ENCODE measurements at regions not wholly inside any gene's neighbourhood (a gene's known extent, or its start where the extent isn't known, plus 50 kb on each side); places are given as distances from the start of the nearest gene placed in this dataset.

DNA sequence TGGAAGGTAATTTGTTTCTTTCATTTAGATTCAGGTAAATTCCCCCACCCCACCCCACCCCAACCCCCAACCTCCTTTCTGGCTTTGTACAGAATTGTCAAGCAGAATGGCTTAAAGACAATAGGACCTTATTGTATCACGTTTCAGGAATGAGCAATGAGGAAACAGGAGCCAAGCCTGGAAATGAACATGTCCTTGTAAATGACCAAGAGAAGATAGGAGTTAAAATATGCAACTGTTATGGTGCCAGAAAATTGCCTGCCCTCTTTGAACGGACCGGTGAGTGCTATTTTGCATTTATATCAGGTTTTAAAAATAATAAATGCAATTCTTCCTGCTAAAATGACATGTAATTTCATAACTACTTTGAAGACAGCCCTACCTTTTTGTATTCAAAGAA, 141.6 kb upstream of the PELI2 start:
- H3K9ac ChIP-seq (ENCODE audit: low read length), result no peak overlapping the region
- no peaks in the 10 kb centered on the region for H3K9me3 ChIP-seq (ENCODE audit: insufficient read depth, low read length)
- H2AFZ ChIP-seq (ENCODE audit: low read depth, low read length, severe bottlenecking), result no peak overlapping the region
- H3K27ac ChIP-seq (ENCODE audit: low read depth, low read length), result no peak overlapping the region
- no peaks in the 10 kb centered on the region for H3K27me3 ChIP-seq (ENCODE audit: low read length)
- H3K36me3 ChIP-seq (ENCODE audit: low read length), result no peaks in the 10 kb centered on the region
- no peaks in the 10 kb centered on the region for H3K79me2 ChIP-seq (ENCODE audit: insufficient read depth, low read length)
- H4K20me1 ChIP-seq (ENCODE audit: low read depth, low read length), result no peaks in the 10 kb centered on the region
- H3F3A ChIP-seq (ENCODE audit: insufficient read depth), result no peaks in the 10 kb centered on the region
- no peak overlapping the region for H3K4me2 ChIP-seq (ENCODE audit: low read depth, low read length, poor library complexity, severe bottlenecking)
- H3K4me3 ChIP-seq (ENCODE audit: insufficient read depth, low read length, poor library complexity, severe bottlenecking), result no peak overlapping the region
- no peak for TF ChIP-seq CTCF (IDR thresholded peaks at IDR 0.05; ENCODE audit: insufficient read depth, low read length, poor library complexity, severe bottlenecking)
- TF ChIP-seq EZH2phosphoT487 (conservative IDR thresholded peaks at IDR 0.05; ENCODE audit: low read length), result no peak
- no peaks in the 10 kb centered on the region for H3K9me2 ChIP-seq (replicated peaks; ENCODE audit: insufficient read depth, low read length)

DNA sequence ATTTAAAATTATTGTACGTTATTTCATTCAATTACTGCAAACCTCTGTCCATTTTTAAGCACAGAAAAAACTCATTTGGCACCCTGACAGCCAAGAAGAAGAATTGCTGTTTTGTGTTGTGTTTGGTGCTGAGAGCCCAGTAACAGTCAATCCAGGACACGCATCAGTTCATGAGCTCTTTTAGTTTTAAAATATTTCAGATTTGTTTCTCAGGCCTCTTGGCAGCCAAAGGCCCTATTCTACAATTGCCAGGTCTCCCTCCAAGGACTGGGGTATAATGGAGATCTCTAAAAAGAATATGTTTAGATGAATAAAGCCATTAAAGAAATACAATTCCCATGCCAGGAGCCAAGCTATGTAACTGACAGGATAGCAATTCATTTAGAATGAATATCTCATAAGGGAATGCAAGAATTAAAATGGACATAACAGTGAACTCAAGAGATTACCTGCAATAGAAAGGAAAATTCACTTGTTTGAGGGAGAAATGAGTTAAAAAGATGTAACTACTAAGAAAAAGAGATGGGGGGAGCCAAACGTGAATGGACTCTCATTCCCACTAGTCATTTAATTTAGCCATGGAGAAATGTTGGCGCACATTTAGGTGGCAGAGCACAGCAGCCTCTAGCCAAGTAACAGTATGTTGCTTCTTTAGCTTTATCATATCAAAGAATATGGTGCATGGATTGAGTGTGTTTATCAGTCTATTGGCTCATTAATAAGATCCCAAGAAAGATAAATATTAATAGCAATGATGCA, 140.6 kb upstream of the PELI2 start:
- Histone ChIP-seq H3K36me3 (ENCODE audit: low read length) (no peaks in the 10 kb centered on the region), H4K20me1 (ENCODE audit: low read depth, low read length) (no peaks in the 10 kb centered on the region), H3K9ac (ENCODE audit: low read length) (no peak overlapping the region), H3K79me2 (ENCODE audit: insufficient read depth, low read length) (no peaks in the 10 kb centered on the region), H3K27ac (ENCODE audit: low read depth, low read length) (no peak overlapping the region), H2AFZ (ENCODE audit: low read depth, low read length, severe bottlenecking) (no peak overlapping the region), H3K27me3 (ENCODE audit: low read length) (no peaks in the 10 kb centered on the region), H3F3A (ENCODE audit: insufficient read depth) (no peaks in the 10 kb centered on the region), H3K9me3 (ENCODE audit: insufficient read depth, low read length) (no peaks in the 10 kb centered on the region), H3K9me2 (replicated peaks; ENCODE audit: insufficient read depth, low read length) (no peaks in the 10 kb centered on the region), H3K4me3 (ENCODE audit: insufficient read depth, low read length, poor library complexity, severe bottlenecking) (no peak overlapping the region), H3K4me2 (ENCODE audit: low read depth, low read length, poor library complexity, severe bottlenecking) (no peak overlapping the region)
- no peak for TF ChIP-seq CTCF (IDR thresholded peaks at IDR 0.05; ENCODE audit: insufficient read depth, low read length, poor library complexity, severe bottlenecking)
- no peak for TF ChIP-seq EZH2phosphoT487 (conservative IDR thresholded peaks at IDR 0.05; ENCODE audit: low read length)

DNA sequence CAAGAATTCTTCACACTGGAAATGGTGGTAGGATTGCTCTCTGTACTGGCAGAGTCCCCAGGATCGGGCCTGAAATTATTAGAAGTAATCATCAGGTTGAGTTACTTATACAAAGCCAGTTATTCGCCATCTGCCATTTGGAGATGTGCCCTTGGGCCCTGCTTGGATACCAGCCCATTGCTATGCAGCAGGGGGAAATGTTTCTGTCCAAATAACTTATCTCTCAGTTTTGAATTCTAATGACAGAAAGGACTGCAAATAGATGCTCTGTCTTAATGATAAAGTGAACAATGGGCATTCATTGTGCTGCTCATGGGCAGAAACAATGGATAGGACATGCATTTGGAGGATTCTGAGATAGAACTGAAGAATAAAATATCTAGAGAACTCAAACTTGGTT, 139.1 kb upstream of the PELI2 start:
- H3K4me2 ChIP-seq (ENCODE audit: low read depth, low read length, poor library complexity, severe bottlenecking), result no peak overlapping the region
- H3K27me3 ChIP-seq (ENCODE audit: low read length), result no peaks in the 10 kb centered on the region
- no peaks in the 10 kb centered on the region for H3K36me3 ChIP-seq (ENCODE audit: low read length)
- no peak overlapping the region for H3K9ac ChIP-seq (ENCODE audit: low read length)
- no peak overlapping the region for H3K27ac ChIP-seq (ENCODE audit: low read depth, low read length)
- H2AFZ ChIP-seq (ENCODE audit: low read depth, low read length, severe bottlenecking), result no peak overlapping the region
- no peaks in the 10 kb centered on the region for H3K9me2 ChIP-seq (replicated peaks; ENCODE audit: insufficient read depth, low read length)
- TF ChIP-seq EZH2phosphoT487 (conservative IDR thresholded peaks at IDR 0.05; ENCODE audit: low read length) (no peak), CTCF (IDR thresholded peaks at IDR 0.05; ENCODE audit: insufficient read depth, low read length, poor library complexity, severe bottlenecking) (no peak)
- H3F3A ChIP-seq (ENCODE audit: insufficient read depth), result no peaks in the 10 kb centered on the region
- no peaks in the 10 kb centered on the region for H3K79me2 ChIP-seq (ENCODE audit: insufficient read depth, low read length)
- no peaks in the 10 kb centered on the region for H4K20me1 ChIP-seq (ENCODE audit: low read depth, low read length)
- H3K4me3 ChIP-seq (ENCODE audit: insufficient read depth, low read length, poor library complexity, severe bottlenecking), result no peak overlapping the region
- H3K9me3 ChIP-seq (ENCODE audit: insufficient read depth, low read length), result no peaks in the 10 kb centered on the region
